ENCODE measurements at regions not wholly inside any gene's neighbourhood (a gene's known extent, or its start where the extent isn't known, plus 50 kb on each side); places are given as distances from the start of the nearest gene placed in this dataset.

GRCh38 chr5:18732556-18733479 lies 1098.6 kb downstream of the TAF11L14 start:
- no peak for TF ChIP-seq PAX8 (CRISPR knock-in tag; IDR thresholded peaks at IDR 0.05; ENCODE audit: borderline replicate concordance)
- TF ChIP-seq ZNF17 (CRISPR knock-in tag; IDR thresholded peaks at IDR 0.05) = no peak
- TF ChIP-seq RELA (CRISPR knock-in tag; IDR thresholded peaks at IDR 0.05) = no peak
- no peak for TF ChIP-seq IRF1 (CRISPR knock-in tag; IDR thresholded peaks at IDR 0.05; ENCODE audit: low read depth)
- TF ChIP-seq BCLAF1 (IDR thresholded peaks at IDR 0.05) = no peak
- no peak for TF ChIP-seq CREM (IDR thresholded peaks at IDR 0.05)
- no peak for TF ChIP-seq CREM (CRISPR knock-in tag; IDR thresholded peaks at IDR 0.05)

Data from HepG2 (cell line).